KMS-11 (cell line): ENCODE measurements at regions not wholly inside any gene's neighbourhood (a gene's known extent, or its start where the extent isn't known, plus 50 kb on each side); places are given as distances from the start of the nearest gene placed in this dataset.

ENCODE experiments used
- H2AFZ ChIP-seq: fragments of 200-600 bp; sonication (generic); 2 replicates; pipeline ENCODE4 v1.6.1; 2016; ENCODE audit warnings: antibody characterized with exemption, mixed run types, low read depth
- H3K27ac ChIP-seq: fragments of 200-600 bp; sonication (generic); 2 replicates; pipeline ENCODE4 v1.6.1; 2016; ENCODE audit warnings: mild to moderate bottlenecking, mixed run types
- H3K27me3 ChIP-seq: fragments of 200-600 bp; sonication (generic); 2 replicates; pipeline ENCODE4 v1.6.1; 2017; ENCODE audit warnings: mild to moderate bottlenecking, low read depth, mixed run types, moderate library complexity; ENCODE audit not compliant: insufficient read depth
- H3K36me3 ChIP-seq: fragments of 200-600 bp; sonication (generic); 2 replicates; pipeline ENCODE4 v1.6.1; 2017; ENCODE audit warnings: mild to moderate bottlenecking, mixed run types; ENCODE audit not compliant: insufficient read depth
- H3K4me1 ChIP-seq: fragments of 200-600 bp; sonication (generic); 2 replicates; pipeline ENCODE4 v1.6.1; 2016; ENCODE audit warnings: mild to moderate bottlenecking, low read depth, mixed run types; ENCODE audit not compliant: poor library complexity, severe bottlenecking
- H3K4me2 ChIP-seq: fragments of 200-600 bp; sonication (generic); 2 replicates; pipeline ENCODE4 v1.7.0; 2016; ENCODE audit warnings: mild to moderate bottlenecking, mixed run types
- H3K4me3 ChIP-seq: fragments of 200-600 bp; sonication (generic); IDR thresholded peaks from 2 replicates; pipeline ENCODE4 v1.6.1; 2017; ENCODE audit warnings: low read depth, low read length, mixed read lengths; ENCODE audit not compliant: insufficient read depth
- H3K79me2 ChIP-seq: fragments of 200-600 bp; sonication (generic); 2 replicates; pipeline ENCODE4 v1.6.1; 2016; ENCODE audit warnings: low read depth, mixed run types; ENCODE audit not compliant: insufficient read depth
- H3K9ac ChIP-seq: fragments of 200-600 bp; sonication (generic); 2 replicates; pipeline ENCODE4 v1.6.1; 2016; ENCODE audit warnings: mild to moderate bottlenecking, mixed run types
- H4K20me1 ChIP-seq: fragments of 200-600 bp; sonication (generic); 2 replicates; pipeline ENCODE4 v1.6.1; 2016; ENCODE audit warnings: mild to moderate bottlenecking, mixed run types; ENCODE audit not compliant: insufficient read depth
- CTCF ChIP-seq: fragments of 200-600 bp; sonication (generic); conservative IDR thresholded peaks from 2 replicates; pipeline ENCODE4 v1.6.1; 2017; ENCODE audit warnings: low read depth, mild to moderate bottlenecking, antibody characterized with exemption, low read length, moderate library complexity, mixed read lengths

GRCh38 chr12:93959657-93960056, 188.7 kb upstream of the PLXNC1 start:
- Histone ChIP-seq H3K4me2 (no peak overlapping the region), H3K27ac (no peak overlapping the region), H2AFZ (no peak overlapping the region), H3K79me2 (no peaks in the 10 kb centered on the region), H3K27me3 (no peaks in the 10 kb centered on the region), H3K4me3 (no peak overlapping the region), H4K20me1 (no peaks in the 10 kb centered on the region), H3K9ac (no peak overlapping the region), H3K4me1 (no peaks in the 10 kb centered on the region), H3K36me3 (no peaks in the 10 kb centered on the region)
- TF ChIP-seq CTCF: no peak

GRCh38 chr12:93960521-93960920, 187.9 kb upstream of the PLXNC1 start:
- Histone ChIP-seq H3K9ac (no peak overlapping the region), H4K20me1 (no peaks in the 10 kb centered on the region), H3K4me3 (no peak overlapping the region), H3K4me2 (no peak overlapping the region), H2AFZ (no peak overlapping the region), H3K27me3 (no peaks in the 10 kb centered on the region), H3K36me3 (no peaks in the 10 kb centered on the region), H3K27ac (no peak overlapping the region), H3K79me2 (no peaks in the 10 kb centered on the region), H3K4me1 (no peaks in the 10 kb centered on the region)
- no peak for TF ChIP-seq CTCF

- H3K36me3 ChIP-seq: no peaks in the 10 kb centered on the region
- no peak overlapping the region for H3K4me2 ChIP-seq
- no peak overlapping the region for H3K9ac ChIP-seq
- H4K20me1 ChIP-seq: no peaks in the 10 kb centered on the region
- H3K27ac ChIP-seq: no peak overlapping the region
- H3K79me2 ChIP-seq: no peaks in the 10 kb centered on the region
- no peaks in the 10 kb centered on the region for H3K4me1 ChIP-seq
- no peak for TF ChIP-seq CTCF
- no peak overlapping the region for H3K4me3 ChIP-seq
- no peak overlapping the region for H2AFZ ChIP-seq
- no peaks in the 10 kb centered on the region for H3K27me3 ChIP-seq
Observed at GRCh38 chr12:93962336-93962735, 186.0 kb upstream of the PLXNC1 start.

DNA sequence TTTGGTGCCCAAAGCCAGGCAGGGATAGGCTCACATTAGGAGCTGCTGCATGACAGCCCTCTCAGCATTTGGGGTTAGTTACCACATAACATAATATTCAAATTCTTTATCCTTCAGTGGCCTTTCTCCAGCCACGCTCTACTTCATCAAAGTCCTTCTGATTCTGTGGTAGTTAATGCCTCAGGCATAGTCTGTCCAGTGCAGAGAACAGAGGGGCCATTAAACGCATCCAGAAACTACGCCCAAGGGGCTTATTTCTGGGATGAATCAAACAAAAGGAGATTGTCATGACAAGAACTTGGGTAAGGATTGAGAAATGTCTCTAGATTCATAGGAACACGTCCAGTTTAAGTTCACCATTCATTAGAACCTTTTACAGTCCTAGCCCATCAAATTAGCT, 183.4 kb upstream of the PLXNC1 start:
- H3K27ac ChIP-seq: no peak overlapping the region
- H3K4me3 ChIP-seq: no peak overlapping the region
- TF ChIP-seq CTCF: no peak
- no peak overlapping the region for H2AFZ ChIP-seq
- no peak overlapping the region for H3K9ac ChIP-seq
- no peaks in the 10 kb centered on the region for H4K20me1 ChIP-seq
- no peaks in the 10 kb centered on the region for H3K79me2 ChIP-seq
- no peak overlapping the region for H3K4me2 ChIP-seq
- H3K27me3 ChIP-seq: no peaks in the 10 kb centered on the region
- no peaks in the 10 kb centered on the region for H3K36me3 ChIP-seq
- no peaks in the 10 kb centered on the region for H3K4me1 ChIP-seq
